ENCODE measurements at regions not wholly inside any gene's neighbourhood (a gene's known extent, or its start where the extent isn't known, plus 50 kb on each side); places are given as distances from the start of the nearest gene placed in this dataset.
A peak's percentile ranks its signal among the peaks of the same experiment; 100 is the strongest.

DNA sequence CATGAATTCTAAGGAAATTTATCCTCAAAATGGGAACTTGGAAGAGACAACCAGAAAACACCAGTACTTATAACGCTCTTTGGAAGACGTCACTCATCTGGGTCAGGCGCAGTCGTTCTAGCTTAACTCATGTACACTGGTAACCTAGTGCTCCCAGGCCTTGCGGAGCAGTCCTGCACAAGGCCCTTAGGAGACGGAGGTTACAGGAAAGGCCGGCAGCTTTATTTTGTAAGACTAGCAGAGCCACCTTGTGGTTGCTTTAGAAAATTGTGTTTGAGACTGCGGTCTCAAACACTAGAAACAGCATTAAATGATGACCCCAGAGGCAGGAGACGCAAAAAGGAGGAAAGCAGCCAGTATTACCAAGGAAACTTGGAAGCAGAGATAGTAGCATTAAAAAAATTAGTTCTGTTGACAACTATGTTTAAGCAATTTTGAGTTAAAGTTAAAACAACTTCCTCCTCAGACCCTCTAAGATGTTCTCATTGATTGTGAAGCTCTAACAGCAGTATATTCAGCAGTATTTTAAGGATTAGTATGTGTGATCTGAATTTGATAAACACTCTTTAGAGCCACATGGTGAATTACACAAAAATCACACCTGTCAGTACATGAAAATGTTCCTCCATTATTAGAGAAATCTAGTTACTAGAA is 141.9 kb upstream of the C2CD4B start:
- TF ChIP-seq, protein P1, sequence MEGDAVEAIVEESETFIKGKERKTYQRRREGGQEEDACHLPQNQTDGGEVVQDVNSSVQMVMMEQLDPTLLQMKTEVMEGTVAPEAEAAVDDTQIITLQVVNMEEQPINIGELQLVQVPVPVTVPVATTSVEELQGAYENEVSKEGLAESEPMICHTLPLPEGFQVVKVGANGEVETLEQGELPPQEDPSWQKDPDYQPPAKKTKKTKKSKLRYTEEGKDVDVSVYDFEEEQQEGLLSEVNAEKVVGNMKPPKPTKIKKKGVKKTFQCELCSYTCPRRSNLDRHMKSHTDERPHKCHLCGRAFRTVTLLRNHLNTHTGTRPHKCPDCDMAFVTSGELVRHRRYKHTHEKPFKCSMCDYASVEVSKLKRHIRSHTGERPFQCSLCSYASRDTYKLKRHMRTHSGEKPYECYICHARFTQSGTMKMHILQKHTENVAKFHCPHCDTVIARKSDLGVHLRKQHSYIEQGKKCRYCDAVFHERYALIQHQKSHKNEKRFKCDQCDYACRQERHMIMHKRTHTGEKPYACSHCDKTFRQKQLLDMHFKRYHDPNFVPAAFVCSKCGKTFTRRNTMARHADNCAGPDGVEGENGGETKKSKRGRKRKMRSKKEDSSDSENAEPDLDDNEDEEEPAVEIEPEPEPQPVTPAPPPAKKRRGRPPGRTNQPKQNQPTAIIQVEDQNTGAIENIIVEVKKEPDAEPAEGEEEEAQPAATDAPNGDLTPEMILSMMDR (conservative IDR thresholded peaks at IDR 0.05), result peak; percentile 73
- no peak for TF ChIP-seq EZH2 (IDR thresholded peaks at IDR 0.05; ENCODE audit: low read depth)
